Gastrocnemius medialis (tissue), 4 donors: ENCODE measurements at regions not wholly inside any gene's neighbourhood (a gene's known extent, or its start where the extent isn't known, plus 50 kb on each side); places are given as distances from the start of the nearest gene placed in this dataset.

Source experiments
- ATAC-seq, 2 donors: fragments of 150-250 bp; one replicate each; pipeline ENCODE4 v1.9.1; 2016
- DNase-seq, 2 donors: peaks; one replicate each; pipeline ENCODE4 v3.0.0-alpha.2; 2019
- H3K27ac ChIP-seq, 4 donors: fragments of 200-600 bp; sonication (generic); 1 replicate in 1 of 4; 2 replicates in 3 of 4; pipeline ENCODE4 v1.5.1; 2016 to 2018; ENCODE audit warnings: mild to moderate bottlenecking in 2 of 4, moderate library complexity in 1 of 4
- H3K27me3 ChIP-seq, 3 donors: fragments of 200-600 bp; sonication (generic) in 2 of 3; 1 replicate in 1 of 3; 2 replicates in 2 of 3; pipeline versions ENCODE4 v1.5.1 to v1.6.0; 2016 to 2019; ENCODE audit warnings: mild to moderate bottlenecking in 1 of 3, moderate library complexity in 1 of 3
- H3K36me3 ChIP-seq, 2 donors: fragments of 200-600 bp; sonication (generic) in 1 of 2; one replicate each; pipeline ENCODE4 v1.5.1; 2017 to 2018
- H3K4me1 ChIP-seq, 2 donors: fragments of 200-600 bp; sonication (generic) in 1 of 2; one replicate each; pipeline ENCODE4 v1.5.1; 2016 to 2017; ENCODE audit warnings: mild to moderate bottlenecking in 2 of 2
- H3K4me3 ChIP-seq, 4 donors: fragments of 200-600 bp; sonication (generic) in 3 of 4; 1 replicate in 1 of 4; 2 replicates in 3 of 4; pipeline ENCODE4 v1.5.1; 2016 to 2019; ENCODE audit warnings: mild to moderate bottlenecking in 2 of 4
- H3K9me3 ChIP-seq, 3 donors: fragments of 200-600 bp; sonication (generic) in 2 of 3; 1 replicate in 1 of 3; 2 replicates in 2 of 3; pipeline ENCODE4 v1.5.1; 2016 to 2019
- CTCF ChIP-seq, 5 experiments: fragments of 450-650 bp in 3 of 5; fragments of 200-600 bp in 2 of 5; sonication (generic) in 2 of 5; IDR thresholded peaks in 4 of 5; conservative IDR thresholded peaks in 1 of 5; 1 replicate in 4 of 5; 2 replicates in 1 of 5; pipeline ENCODE4 v1.5.1; 2016 to 2019; ENCODE audit warnings: antibody characterized with exemption in 5 of 5, mild to moderate bottlenecking in 3 of 5, moderate library complexity in 3 of 5
- POLR2A ChIP-seq, 2 donors: fragments of 450-650 bp; IDR thresholded peaks; one replicate each; pipeline ENCODE4 v1.6.1; 2017; ENCODE audit warnings: antibody characterized with exemption in 2 of 2, mild to moderate bottlenecking in 2 of 2, moderate library complexity in 2 of 2
- in situ Hi-C, 4 donors: fragments of 200-750 bp; cut with MboI; loops; one replicate each; pipeline versions ENCODE4 v1.15.0 to v1.8.0; 2017; ENCODE audit warnings: low sequenced_read_pairs in 4 of 4
- intact Hi-C: fragments of 100-400 bp; cut with DNase I; formaldehyde crosslinking; loops from one replicate; pipeline ENCODE4 v1.15.1; 2023; ENCODE audit warnings: low total_unique reads

DNA sequence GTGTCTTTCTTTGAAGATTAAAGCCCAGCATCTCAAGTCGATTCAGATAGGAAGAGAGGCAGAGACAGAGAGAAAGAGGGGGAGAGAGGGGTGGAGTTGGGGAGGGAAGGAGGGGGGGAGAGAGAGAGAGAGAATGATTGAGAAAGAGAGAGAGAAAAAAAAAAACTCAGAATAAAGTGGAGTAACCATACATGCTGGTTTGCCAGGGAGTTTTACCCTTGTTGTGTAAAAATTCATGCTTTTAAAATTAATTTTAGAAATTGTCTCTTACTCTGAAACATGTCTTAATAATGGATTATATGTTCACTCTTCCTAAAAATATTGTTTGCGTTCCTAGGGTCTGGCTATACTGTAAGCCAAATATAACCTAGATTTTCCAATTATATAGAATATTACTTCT lies 908.5 kb downstream of the DSC3 start:
- TF ChIP-seq POLR2A (IDR thresholded peaks at IDR 0.05) (no peak), CTCF (IDR thresholded peaks at IDR 0.05 in 4 of 5, conservative IDR thresholded peaks at IDR 0.05 in 1 of 5) (no peak)
- in situ Hi-C loops (no loop called here), intact Hi-C loops (no loop called here)
- Histone ChIP-seq H3K4me3 (no peak overlapping the region), H3K9me3 (no peaks in the 10 kb centered on the region), H3K36me3 (no peaks in the 10 kb centered on the region), H3K27ac (no peak overlapping the region), H3K27me3 (no peaks in the 10 kb centered on the region), H3K4me1 (no peaks in the 10 kb centered on the region)
- ATAC-seq = no peak
- DNase-seq = no peak

DNA sequence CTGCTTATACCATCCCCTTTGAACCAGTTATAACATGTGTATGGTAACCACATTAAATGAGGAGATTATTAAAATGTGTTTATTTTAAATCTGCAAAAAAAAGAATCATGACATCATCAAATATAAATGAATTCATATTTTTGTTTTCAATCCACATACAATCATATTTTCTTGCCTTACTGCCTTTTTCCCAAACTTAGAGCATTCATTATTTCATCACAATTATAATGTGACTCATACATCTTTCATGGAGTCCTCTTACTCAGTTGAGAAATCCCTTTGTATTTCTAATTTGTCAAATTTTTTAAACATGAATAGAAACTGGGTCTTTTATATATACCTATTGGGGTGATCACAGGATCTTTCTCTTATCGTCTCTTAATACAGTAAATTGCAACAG lies 909.6 kb downstream of the DSC3 start:
- TF ChIP-seq POLR2A (IDR thresholded peaks at IDR 0.05) = no peak
- TF ChIP-seq CTCF (IDR thresholded peaks at IDR 0.05 in 4 of 5, conservative IDR thresholded peaks at IDR 0.05 in 1 of 5) = no peak
- intact Hi-C loops (no loop called here), in situ Hi-C loops (no loop called here)
- Histone ChIP-seq H3K27me3 (no peaks in the 10 kb centered on the region), H3K4me3 (no peak overlapping the region), H3K9me3 (no peaks in the 10 kb centered on the region), H3K27ac (no peak overlapping the region), H3K4me1 (no peaks in the 10 kb centered on the region), H3K36me3 (no peaks in the 10 kb centered on the region)
- no peak for DNase-seq
- ATAC-seq = no peak

DNA sequence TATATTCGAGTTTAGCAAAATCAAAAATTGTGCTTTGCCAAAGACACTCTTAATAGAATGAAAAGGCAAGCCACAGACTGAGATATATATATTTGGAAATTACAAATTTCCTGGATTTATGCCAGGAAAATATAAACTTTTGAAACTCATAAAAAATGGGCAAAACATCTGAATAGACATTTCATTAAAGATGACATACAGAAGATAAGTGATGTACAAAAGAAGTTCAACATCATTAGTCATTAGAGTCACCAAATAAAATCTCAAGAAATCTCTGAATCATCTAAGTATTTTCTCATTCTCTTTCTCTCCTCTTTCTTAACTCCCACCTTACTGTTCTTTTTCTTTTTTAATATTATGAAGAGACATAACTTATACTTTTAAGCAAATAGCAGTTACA lies 921.1 kb downstream of the DSC3 start:
- intact Hi-C loops = no loop called here
- DNase-seq = no peak
- Histone ChIP-seq H3K27ac (no peak overlapping the region), H3K4me3 (no peak overlapping the region), H3K4me1 (no peaks in the 10 kb centered on the region), H3K9me3 (no peaks in the 10 kb centered on the region), H3K36me3 (no peaks in the 10 kb centered on the region), H3K27me3 (no peaks in the 10 kb centered on the region)
- no peak for ATAC-seq
- in situ Hi-C loops = no loop called here
- TF ChIP-seq CTCF (IDR thresholded peaks at IDR 0.05 in 4 of 5, conservative IDR thresholded peaks at IDR 0.05 in 1 of 5) (no peak), POLR2A (IDR thresholded peaks at IDR 0.05) (no peak)

GRCh38 chr18:30113454-30113853 lies 929.1 kb downstream of the DSC3 start:
- Histone ChIP-seq H3K4me3 (no peak overlapping the region), H3K9me3 (no peaks in the 10 kb centered on the region), H3K4me1 (no peaks in the 10 kb centered on the region), H3K27me3 (no peaks in the 10 kb centered on the region), H3K27ac (no peak overlapping the region), H3K36me3 (no peaks in the 10 kb centered on the region)
- DNase-seq (no peak), ATAC-seq (no peak)
- in situ Hi-C loops = no loop called here
- TF ChIP-seq POLR2A (IDR thresholded peaks at IDR 0.05) (no peak), CTCF (IDR thresholded peaks at IDR 0.05 in 4 of 5, conservative IDR thresholded peaks at IDR 0.05 in 1 of 5) (no peak)
- intact Hi-C loops = no loop called here

DNA sequence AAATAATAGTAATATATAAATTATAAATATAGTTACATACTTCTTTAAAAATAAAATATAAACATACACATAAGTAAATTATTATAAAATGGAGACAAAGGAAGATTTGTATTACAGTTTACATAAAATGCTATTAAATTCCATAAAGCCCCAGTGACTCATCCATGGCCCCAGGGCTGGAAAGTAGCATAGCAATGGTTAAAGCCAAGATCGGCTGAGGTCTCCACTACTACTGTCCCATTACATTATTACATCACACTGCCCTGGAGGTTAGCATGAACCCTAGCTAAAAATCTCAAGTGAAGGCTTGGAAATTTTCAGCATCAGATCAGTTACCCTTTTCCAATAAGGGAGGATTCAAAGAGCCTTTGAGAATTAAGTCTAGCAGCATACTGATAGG lies 936.2 kb downstream of the DSC3 start:
- DNase-seq (no peak), ATAC-seq (no peak)
- Histone ChIP-seq H3K4me1 (no peaks in the 10 kb centered on the region), H3K36me3 (no peaks in the 10 kb centered on the region), H3K9me3 (no peaks in the 10 kb centered on the region), H3K27ac (no peak overlapping the region), H3K27me3 (no peaks in the 10 kb centered on the region), H3K4me3 (no peak overlapping the region)
- in situ Hi-C loops (no loop called here), intact Hi-C loops (no loop called here)
- no peak for TF ChIP-seq POLR2A (IDR thresholded peaks at IDR 0.05)
- no peak for TF ChIP-seq CTCF (IDR thresholded peaks at IDR 0.05 in 4 of 5, conservative IDR thresholded peaks at IDR 0.05 in 1 of 5)
